Lung microvascular endothelial cell (primary cell): ENCODE measurements at regions not wholly inside any gene's neighbourhood (a gene's known extent, or its start where the extent isn't known, plus 50 kb on each side); places are given as distances from the start of the nearest gene placed in this dataset.
"Not testable (repeated sequence)": the region's sequence is repeated elsewhere in the genome, so short reads cannot be mapped to it uniquely, and the experiment has no call there.

Source experiments
- DNase-seq, 2 donors: peaks; one replicate each; pipeline versions ENCODE4 v3.0.0 to v3.0.0-alpha.2; 2010; ENCODE audit warnings: low read depth in 2 of 2

DNA sequence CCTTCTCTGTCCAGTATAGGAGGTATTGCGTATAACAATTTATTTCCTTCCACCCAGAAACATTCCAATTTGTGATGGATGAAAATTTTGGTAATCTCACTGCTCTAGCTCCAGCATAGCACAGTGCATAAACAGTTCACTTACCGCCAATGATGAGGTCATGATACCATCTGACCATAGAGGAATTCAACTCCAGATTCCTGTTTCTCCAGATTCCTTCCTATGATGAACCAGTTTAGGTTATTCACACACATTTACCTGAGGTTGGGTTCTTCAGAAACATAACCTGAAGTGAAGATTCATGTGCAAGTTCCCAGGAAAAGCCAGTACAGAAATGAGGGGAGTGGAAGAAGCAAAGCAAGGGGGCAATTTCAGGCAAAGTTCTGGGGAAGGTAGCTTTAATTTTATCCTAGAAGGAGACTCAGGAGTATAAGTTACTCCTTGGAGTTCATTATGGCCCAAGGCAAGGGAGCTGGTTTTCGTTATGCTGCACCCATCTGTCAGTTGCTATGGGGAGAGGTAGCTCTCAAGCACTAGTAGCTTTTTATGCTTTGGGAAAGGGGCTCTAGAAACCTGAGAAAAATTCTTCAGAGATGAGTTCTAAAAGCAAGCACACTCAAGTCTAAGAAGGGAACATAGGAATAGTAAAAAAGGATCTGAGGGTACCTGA is 121.6 kb downstream of the CASP12 start:
- no peak for DNase-seq

DNA sequence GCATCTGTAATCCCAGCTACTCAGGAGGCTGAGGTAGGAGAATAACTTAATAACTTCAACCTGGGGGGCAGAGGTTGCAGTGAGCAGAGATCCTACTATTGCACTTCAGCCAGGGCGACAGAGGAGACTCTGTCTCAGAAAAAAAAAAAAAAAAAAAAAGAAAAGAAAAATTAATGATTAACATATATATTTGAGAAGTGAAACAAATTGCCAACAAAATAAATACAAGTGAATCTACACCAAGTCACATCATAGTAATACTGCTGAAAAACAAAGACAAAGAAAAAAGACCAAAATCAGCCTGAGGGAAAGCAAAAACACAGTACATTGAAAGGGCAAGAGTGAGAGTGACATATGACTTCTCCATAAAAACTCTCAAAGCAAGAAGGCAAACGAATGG is 123.7 kb downstream of the CASP12 start:
- no peak for DNase-seq

DNA sequence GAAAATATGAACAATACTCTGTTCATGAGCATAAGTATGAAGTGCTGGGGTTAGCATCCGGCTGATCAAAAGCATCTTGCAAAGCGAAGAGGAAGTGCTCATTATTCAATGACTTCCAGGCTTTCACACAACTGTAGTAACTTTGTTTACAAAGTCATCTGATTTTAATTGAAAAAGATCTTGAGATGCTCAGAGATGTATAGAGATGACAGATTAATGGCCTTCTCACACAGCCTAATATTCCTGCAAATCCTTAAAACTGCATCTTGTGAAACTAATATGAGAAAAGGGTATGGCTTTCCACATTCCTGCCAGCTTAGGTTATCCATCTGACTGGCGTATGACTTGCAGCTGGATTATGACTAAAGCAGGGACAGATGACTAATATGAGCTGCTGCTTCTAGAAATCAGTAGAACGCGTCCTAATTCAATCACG is 125.4 kb downstream of the CASP12 start:
- DNase-seq: peak; percentile 42 to 90

DNA sequence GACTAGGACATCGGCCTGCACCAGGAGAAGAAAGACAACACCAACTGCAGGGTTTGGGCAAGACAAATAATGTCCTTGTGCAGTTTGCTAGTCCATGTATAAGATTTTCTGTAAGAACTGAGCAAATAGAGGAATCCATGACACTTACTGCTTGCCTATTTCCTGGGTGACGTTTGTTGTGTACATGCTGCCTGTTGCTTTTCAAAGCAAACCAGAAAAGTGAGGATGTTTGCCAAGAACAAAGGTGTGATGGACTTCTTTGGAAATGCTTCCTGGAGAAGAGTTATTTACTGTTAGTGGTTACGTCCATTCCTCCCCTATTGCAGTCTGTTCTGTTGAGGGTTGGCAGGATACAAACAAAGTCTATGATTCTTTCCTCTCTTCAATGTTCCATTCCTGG is 126.5 kb downstream of the CASP12 start:
- peak in 1 of 2 donors; percentile 13 for DNase-seq

DNA sequence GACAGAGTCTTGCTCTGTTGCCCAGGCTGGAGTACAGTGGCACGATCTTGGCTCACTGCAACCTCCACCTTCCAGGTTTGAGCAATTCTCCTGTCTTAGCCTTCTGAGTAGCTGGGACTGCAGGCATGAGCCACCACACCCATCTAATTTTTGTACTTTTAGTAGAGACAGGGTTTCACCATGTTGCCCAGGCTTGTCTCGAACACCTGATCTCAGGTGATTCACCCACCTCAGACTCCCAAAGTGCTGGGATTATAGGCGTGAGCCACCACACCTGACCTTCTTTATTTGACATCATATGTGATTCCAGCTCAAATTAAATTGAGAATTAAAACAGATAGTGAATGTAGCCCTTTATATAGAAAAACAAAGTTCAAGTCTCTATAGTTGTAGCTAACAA is 127.2 kb downstream of the CASP12 start:
- not testable (repeated sequence) for DNase-seq

DNA sequence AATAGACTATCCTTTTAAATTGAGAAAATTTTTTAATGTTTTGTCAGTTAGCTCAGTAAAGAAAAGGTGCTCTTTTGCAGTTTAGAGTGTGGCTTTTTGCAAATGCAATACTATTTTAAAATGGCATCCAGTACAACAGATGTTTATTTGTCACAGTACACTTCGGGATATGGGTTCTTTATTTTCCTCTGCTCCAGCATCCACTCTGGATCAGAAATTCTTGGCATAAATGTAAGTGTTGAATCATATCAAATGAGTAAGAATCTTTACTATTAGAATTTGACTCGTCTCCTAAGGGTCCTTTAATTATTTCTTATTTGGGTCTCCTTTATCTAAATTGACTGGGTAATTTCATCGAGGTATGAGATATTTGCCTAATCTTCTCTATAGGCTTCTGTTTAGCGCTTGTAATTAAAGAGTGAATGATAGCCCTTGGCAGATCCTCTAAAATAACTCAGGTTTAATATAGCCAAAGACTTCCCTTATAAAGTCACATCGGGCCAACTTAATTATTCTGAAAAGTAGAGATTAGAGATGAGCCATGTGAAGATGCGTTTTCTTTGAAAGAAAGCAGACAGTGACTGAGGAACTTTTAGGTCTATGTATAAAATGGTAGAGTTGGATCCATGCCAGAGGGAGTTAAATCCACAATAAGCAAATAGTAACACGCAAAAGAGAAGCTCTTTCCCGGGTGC is 132.7 kb downstream of the CASP12 start:
- DNase-seq: no peak

DNA sequence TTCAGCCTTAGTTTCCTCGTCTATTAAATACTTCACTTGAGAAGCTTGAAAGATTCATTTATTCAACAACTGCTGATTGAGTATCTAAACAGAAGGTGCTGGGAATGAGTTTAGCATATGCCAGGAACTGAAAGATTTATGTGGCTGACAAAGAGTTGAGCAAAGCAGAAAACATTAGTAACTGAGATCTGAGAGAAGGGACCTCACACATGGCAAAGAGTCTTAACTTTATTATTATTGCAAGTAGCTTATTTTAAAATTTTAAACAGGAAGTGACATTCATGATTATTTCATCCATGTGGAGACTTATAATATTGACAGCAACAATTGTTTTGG is 133.6 kb downstream of the CASP12 start:
- peak; percentile 36 to 56 for DNase-seq

DNA sequence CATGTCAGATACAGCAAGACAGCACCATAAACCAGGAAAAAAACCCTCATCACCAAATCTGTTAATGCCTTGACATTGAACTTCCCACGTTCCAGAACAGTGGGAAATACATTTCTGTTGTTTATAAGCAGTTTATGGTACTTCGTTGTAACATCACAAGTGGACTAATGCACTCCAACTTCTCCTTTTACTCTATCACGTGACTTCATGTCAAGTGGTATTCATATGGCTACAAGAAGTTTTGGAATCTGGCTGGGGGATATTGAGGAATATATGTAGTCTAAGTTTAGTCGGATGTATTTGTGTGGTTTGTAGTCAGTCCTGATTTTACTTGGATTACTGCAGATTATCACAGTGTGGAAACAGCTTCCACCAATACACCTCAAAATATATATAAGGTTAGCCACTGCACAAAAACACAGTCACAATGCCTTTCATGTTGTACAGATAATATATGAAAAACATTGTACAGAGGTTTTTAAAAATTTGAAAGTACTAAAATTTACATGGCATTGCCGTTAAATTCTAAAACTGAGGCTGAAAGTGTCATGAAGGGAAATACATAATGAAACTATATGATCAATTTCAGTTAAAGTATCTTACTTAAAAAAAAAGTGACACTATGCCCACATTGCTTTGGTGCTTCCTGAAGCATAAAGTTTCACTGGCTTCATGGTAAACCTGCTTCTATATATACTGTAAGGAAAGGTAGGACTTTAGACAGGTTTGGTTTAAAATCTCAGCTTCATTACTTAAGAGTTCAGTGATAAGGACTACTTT is 134.1 kb downstream of the CASP12 start:
- DNase-seq: no peak

DNA sequence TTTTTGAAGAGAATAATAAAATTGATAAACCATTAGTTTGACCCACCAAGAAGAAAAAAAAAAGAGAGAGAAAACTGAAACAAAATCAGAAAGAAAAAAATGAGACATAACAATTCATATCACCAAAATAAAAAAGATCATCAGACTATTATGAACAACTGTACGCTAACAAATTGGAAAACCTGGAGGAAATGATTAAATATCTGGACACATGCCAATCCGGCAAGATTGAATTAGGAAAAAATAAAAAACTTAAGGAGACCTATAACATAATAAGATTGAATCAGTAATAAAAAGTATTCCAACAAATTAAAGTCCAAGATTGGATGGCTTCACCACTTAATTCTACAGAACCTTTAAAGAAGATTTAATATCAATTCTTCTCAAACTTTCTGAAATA is 136.7 kb downstream of the CASP12 start:
- peak in 1 of 2 donors; percentile 72 for DNase-seq

DNA sequence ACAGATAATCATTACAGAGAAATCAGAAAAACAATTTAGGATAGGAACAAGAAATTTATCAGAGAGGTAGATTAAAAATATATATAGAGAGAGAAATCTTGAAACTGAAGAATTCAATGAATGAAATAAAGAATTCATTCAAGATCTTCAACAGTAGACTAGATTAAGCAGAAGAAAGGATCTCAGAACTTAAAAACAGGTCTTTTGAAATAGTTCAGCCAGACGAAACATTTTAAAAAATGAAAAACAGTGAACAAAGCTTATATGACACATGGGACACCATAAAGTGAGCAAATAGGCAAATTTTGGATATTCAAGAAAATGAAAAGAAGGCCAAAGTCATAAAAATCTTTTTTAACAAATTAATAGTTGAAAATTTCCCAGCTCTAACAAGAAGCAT is 138.8 kb downstream of the CASP12 start:
- DNase-seq: no peak

DNA sequence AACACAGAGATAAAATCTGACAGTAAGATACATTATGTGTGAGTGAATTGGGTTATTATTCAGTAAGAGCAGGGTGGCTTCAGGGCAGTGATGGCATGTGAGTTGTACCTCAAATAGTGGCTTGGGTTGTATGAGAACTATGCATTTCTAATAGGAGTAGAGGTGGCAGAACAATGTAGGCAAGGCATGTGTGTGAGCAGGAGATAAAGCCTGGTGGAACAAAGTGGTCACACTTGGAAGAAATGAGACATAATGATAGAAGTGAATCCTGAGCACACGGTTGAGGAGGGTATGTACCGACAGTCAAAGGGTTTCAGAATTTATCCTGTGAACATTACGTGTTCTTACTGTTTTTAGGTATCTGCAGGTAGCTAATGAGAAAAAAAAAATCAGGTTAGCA is 159.3 kb downstream of the CASP12 start:
- no peak for DNase-seq

DNA sequence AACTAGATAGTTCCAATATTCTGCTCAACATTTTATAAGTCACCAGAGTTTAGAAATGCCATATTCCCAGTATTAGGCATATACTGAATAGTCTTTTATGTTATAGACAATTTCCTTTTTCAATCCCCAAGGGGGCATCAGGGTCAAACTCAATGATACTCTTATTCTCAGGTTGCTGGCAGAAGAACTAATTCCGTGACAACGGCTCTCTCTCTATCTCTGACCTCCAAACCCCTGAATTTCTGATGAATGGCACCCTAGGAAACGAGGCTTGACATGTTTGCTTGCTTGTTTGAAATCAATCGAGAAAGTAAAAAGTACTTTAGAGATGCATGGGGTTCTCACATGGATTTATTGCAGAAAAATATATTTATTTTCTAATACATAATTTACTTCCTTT is 160.1 kb downstream of the CASP12 start:
- DNase-seq: no peak

DNA sequence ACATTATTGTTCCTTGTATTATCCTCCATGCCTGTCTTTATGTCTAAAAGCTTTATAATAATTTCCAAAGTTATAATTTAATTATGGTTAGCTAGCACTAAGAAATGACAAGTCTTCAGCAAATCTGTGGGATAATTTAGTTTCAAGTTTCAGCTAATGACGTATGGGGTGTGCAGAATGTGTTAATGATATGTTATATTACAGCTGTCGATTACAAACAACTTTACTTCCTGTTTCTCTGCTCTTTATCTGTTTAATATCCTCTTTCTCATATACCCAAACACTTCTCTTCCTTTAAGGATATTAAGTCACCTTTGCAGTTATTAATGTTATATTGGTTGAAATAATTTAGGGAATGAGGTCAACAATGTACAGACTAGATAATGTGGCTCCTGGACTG is 161.8 kb downstream of the CASP12 start:
- DNase-seq: peak in 1 of 2 donors; percentile 6

DNA sequence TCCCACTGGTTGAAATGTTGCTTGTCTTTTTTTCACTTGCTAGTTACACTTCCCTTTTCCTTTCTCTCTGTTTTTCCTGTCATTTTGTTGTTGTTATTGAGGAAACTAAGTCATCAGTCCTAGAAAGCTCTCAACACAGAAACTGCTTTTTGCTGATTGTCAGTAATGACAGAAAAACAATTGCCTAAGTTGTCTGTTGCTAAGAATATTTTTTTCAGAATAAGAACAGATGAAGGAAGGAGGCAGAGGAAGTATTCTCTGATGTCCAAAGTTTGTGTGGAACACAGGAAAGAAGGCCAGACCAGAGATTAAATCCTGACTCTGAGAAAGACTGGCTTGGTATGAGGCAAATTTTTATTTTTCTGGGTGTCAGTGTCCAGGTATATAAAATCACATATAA is 163.3 kb downstream of the CASP12 start:
- DNase-seq: peak; percentile 1

DNA sequence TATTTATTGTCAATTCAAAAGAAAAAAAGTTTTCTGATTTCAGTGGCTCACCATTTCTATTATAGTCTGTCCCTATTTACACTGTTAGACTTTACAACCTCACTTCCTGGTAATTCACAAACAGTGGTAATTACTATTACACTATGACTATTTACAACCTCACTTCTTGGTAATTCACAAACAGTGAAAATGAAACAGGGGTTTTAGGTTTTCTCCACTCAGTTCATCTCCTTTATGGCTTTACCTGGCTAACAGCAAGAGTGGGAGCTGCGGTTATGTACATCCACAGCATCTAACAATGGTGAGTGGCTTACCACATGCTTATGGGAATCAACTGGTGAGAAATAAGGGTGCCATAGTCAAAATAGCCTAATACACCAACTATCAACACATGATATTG is 166.4 kb downstream of the CASP12 start:
- DNase-seq: no peak

DNA sequence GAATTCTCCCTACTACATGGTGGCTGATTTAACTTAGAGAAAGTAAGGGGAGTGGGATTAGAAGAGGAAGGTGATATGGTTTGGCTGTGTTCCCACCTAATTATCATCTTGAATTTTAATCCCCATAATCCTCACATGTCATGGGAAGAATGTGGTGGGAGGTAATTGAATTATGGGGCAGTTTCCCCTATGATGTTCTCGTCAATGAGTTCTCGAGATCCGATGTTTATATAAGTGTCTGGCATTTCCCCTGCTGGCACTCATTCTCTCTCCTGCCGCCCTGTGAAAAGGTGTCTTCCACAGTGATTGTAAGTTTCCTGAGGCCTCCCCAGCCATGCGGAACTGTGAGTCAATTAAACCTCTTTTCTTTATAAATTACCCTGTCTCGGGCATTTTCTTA is 169.3 kb downstream of the CASP12 start:
- DNase-seq: no peak

DNA sequence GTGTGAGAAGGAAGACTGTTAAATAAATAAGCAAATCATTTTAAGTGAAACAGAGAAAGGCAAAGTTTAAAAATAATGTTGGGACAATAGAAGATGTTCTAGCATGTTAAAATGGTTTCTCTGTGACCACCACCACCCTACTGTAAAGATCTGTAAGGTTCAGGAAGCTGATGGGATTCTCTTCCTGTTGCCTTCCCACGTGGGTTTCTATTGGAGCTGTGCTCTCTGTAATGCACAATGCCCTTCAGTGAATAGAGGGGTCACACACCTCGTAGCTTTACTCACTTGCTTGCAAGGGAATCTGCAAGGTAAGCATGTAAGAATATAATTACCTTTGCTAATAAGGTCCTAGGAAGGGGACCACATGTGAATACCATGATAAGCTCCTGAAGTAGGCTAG is 170.5 kb downstream of the CASP12 start:
- no peak for DNase-seq

DNA sequence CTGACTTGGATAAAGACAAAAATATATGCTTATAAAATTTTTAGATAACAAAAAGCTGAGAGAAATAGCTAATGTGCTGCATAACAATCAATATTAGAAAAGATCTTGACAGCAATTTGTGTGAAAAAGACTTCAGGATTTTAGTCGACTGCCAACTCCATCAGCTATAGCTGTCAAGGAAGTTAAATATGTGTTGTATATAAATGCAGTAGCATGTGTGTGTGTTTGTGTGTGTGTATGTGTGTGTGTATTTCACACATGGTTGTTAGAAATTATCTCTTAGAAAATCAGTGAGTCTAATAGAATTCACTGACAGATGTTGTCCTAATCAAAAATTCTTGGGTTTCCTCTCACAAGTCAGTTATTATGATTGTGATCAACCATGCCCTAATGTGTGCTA is 171.2 kb downstream of the CASP12 start:
- no peak for DNase-seq

DNA sequence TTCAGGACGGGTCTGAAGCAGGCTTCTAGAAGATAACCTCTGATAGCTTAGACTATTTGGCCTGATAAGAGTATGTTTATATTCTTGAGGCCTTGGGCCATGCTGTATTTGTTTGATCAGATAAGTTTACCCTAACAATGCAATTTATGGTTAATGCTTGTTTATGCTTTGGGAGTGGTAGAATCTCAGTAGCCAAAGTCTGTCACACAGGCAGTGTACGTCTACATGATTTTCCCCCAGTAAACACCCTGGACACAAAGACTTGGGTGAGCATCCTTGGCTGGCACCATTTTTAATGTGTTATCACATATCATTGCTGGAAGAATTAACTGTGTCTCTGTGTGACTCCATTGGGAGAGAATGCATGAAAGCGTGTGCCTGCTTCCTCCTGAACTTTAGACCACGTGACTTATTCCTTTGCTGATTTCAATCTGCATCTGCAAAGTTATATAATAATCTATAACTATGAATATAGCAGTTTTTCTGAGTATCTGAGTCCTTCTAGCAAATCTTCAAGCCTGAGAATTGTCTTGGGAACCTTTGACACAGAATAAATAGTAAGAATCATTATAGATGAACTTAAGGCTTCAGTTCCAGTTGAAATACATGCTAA is 172.4 kb downstream of the CASP12 start:
- no peak for DNase-seq

DNA sequence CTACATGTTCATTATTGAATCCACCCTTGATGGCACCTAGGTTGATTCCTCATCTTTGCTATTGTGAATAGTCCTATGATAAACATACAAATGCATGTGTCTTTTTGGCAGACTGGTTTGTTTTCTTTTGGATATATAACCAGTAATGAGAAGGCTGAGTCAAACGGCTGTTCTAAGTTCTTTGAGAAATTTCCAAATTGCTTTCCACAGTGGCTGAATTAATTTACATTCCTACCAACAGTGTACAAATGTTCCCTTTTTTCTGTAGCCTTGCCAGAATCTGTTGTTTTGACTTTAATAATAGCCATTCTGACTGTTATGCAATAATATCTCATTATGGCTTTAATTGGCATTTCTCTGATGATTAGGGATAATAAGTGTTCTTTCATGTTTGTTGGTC is 184.9 kb downstream of the CASP12 start:
- no peak for DNase-seq

DNA sequence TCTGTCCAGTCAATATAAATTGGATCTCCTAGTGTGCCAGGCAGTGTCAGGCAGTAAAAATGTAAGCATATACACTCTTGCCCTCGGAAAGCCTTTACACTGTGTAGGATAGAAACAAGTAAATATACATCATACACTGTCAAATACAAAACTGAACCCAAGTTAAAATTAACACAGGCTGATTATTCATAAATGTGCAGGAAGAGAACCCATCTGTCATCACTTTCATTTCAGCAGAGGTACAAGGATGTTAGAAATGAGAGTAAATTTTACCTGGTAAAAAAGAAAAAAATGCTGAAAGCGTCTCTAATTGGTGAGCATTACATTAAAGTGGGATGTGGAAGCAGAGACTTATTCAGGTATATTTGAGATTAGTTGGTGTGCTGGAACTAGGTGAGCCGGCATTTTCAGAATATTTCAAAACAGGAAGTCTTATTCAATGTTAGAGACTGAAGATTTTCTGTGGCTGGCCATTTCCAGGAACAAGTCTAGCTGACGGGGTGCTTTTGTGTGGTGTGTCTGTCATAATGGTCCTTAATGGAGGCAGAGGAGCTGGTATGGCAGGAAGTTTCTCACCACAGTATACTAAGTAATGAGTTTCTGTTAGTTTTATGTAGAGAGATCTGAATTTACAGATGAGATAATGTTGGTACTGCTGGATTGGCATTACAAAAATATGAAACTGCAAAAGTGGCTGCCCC is 192.6 kb downstream of the CASP12 start:
- DNase-seq: peak; percentile 9 to 76

DNA sequence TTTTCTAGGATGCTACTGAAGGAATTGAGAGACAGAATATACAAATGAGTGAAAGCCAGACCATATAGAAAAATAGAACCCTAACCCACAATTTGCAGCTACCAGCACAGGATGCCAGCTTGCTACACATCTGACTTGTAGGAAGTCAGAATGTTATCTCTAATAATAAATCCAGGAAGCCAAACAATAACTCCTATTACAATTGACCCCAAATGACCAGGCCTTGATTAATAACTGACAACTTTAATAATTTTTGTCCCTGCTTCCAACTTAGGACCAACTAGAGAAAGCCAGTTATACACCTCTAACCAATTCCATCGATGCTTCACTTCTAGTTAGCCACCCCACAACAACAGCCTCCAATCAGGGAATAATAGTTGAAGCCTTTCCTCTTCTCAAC is 193.4 kb downstream of the CASP12 start:
- DNase-seq: peak; percentile 24 to 65
